Progenitor cell of endocrine pancreas (in vitro differentiated cells): ENCODE measurements at regions not wholly inside any gene's neighbourhood (a gene's known extent, or its start where the extent isn't known, plus 50 kb on each side); places are given as distances from the start of the nearest gene placed in this dataset.

Experiments used
- DNase-seq: peaks from one replicate; pipeline ENCODE4 v3.0.0; 2021; ENCODE audit warnings: low spot score; ENCODE audit not compliant: unreplicated experiment
- H3K27ac Mint-ChIP-seq: 2 replicates; pipeline ENCODE4 v1.8.0; 2021; ENCODE audit warnings: mild to moderate bottlenecking, moderate library complexity, mixed read lengths
- H3K27me3 Mint-ChIP-seq: 2 replicates; pipeline ENCODE4 v1.8.0; 2021; ENCODE audit warnings: mixed read lengths
- H3K36me3 Mint-ChIP-seq: 2 replicates; pipeline ENCODE4 v1.8.0; 2022; ENCODE audit warnings: mixed read lengths; ENCODE audit not compliant: insufficient read depth
- H3K4me1 Mint-ChIP-seq: 2 replicates; pipeline ENCODE4 v1.8.0; 2021; ENCODE audit warnings: low read depth, mixed read lengths
- H3K4me3 Mint-ChIP-seq: 2 replicates; pipeline ENCODE4 v1.8.0; 2021; ENCODE audit warnings: low read depth, mild to moderate bottlenecking, moderate library complexity, mixed read lengths
- H3K9me3 Mint-ChIP-seq: 2 replicates; pipeline ENCODE4 v1.8.0; 2021; ENCODE audit warnings: low read depth, mixed read lengths
- CTCF ChIP-seq: fragments of 200-600 bp; sonication (generic); IDR thresholded peaks from one replicate; pipeline ENCODE4 v1.5.0; 2021; ENCODE audit warnings: antibody characterized with exemption, mild to moderate bottlenecking; ENCODE audit not compliant: unreplicated experiment

- Mint-ChIP-seq H3K4me1 (peaks cover 31% of the 10 kb centered on the region), H3K27ac (no peak overlapping the region), H3K27me3 (no peaks in the 10 kb centered on the region), H3K4me3 (no peak overlapping the region), H3K36me3 (no peaks in the 10 kb centered on the region), H3K9me3 (peaks cover 16% of the 10 kb centered on the region)
- TF ChIP-seq CTCF = no peak
- DNase-seq = no peak
Measured at GRCh38 chr12:19869413-19869812, 430.1 kb downstream of the AEBP2 start.

GRCh38 chr12:19872621-19873540, 433.6 kb downstream of the AEBP2 start:
- no peak for TF ChIP-seq CTCF

DNA sequence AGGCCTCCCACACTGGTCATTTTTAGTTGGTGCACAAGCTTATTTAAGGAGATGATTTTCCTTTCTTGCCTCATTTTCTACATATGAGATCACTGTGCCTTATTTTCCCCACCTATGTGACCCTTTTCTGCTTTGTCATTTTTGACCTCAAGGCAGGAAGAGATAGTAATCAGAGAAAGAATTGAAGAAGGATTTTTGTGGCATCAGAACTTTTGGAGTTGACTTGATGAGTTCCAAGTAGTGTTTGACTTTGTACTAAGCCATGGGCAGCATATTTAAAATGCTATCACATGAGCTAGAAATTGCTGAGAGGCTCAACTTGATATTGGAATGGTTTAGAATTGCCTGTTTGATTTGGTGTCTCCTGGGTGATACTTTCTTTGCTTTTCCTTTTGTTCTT, 440.8 kb downstream of the AEBP2 start:
- TF ChIP-seq CTCF = no peak
- DNase-seq = no peak
- peaks cover 17% of the 10 kb centered on the region for H3K4me1 Mint-ChIP-seq
- no peak overlapping the region for H3K4me3 Mint-ChIP-seq
- H3K9me3 Mint-ChIP-seq = peaks cover 7% of the 10 kb centered on the region
- H3K36me3 Mint-ChIP-seq = peaks cover 4% of the 10 kb centered on the region
- H3K27me3 Mint-ChIP-seq = no peaks in the 10 kb centered on the region
- H3K27ac Mint-ChIP-seq = no peak overlapping the region

More at GRCh38 chr12:19872621-19873540, 433.6 kb downstream of the AEBP2 start:
- Mint-ChIP-seq H3K36me3 (no peaks in the 10 kb centered on the region), H3K27me3 (no peaks in the 10 kb centered on the region), H3K9me3 (peaks cover 16% of the 10 kb centered on the region), H3K4me1 (peaks cover 9% of the 10 kb centered on the region), H3K27ac (no peak overlapping the region), H3K4me3 (no peak overlapping the region)
- DNase-seq = no peak

- Mint-ChIP-seq H3K27ac (no peak overlapping the region), H3K27me3 (no peaks in the 10 kb centered on the region), H3K36me3 (peaks cover 4% of the 10 kb centered on the region), H3K4me3 (no peak overlapping the region), H3K4me1 (peaks cover 17% of the 10 kb centered on the region), H3K9me3 (peaks cover 7% of the 10 kb centered on the region)
- TF ChIP-seq CTCF = no peak
- no peak for DNase-seq
Measured at GRCh38 chr12:19880721-19881120, 441.4 kb downstream of the AEBP2 start.

DNA sequence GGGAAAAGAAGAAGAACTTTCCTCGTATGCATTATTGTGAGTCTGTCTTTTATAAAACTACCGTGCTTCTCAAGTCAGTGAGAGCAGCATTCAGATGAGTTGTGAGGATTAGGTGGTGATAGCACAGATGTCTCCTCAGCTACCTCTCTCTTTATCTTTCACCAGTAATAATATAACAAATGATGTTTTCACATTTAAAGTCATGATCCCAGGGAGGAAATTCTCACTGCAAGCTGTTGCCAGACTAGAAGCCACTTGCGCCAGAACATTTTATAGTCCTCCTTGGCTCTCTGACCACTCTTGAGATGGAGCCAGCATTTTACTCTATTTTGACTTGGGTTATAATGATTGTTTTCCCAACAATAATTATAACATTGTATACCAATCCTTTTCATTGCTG, 443.1 kb downstream of the AEBP2 start:
- peaks cover 14% of the 10 kb centered on the region for H3K9me3 Mint-ChIP-seq
- no peaks in the 10 kb centered on the region for H3K27me3 Mint-ChIP-seq
- H3K4me1 Mint-ChIP-seq = peaks cover 27% of the 10 kb centered on the region
- no peak overlapping the region for H3K27ac Mint-ChIP-seq
- H3K4me3 Mint-ChIP-seq = no peak overlapping the region
- TF ChIP-seq CTCF = no peak
- DNase-seq = no peak
- peaks cover 7% of the 10 kb centered on the region for H3K36me3 Mint-ChIP-seq
